ENCODE measurements at regions not wholly inside any gene's neighbourhood (a gene's known extent, or its start where the extent isn't known, plus 50 kb on each side); places are given as distances from the start of the nearest gene placed in this dataset.

DNA sequence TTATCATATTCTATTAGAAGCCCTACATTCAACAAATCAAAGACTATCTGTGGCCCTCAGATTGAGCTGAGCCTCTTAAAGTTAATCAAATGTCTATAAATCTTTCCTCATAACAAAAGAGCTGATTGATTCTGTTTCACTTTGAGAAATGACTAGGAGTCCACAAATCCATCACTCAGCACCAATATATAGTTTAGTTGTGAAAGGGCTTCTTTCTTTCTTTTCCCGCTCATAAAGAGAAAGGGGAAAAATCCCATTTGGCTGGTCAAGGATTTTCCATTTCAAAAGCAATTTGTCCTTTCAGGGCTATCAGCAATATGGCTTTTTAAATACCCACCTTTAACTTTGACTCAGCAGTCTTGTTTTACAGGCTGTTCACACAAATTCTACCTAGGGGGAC lies 408.5 kb upstream of the PCDH20 start:
- TF ChIP-seq ZNF317 (CRISPR knock-in tag; IDR thresholded peaks at IDR 0.05; ENCODE audit: borderline replicate concordance, low read depth) (no peak), ZNF396 (CRISPR knock-in tag; IDR thresholded peaks at IDR 0.05; ENCODE audit: borderline replicate concordance) (no peak), USF1 (CRISPR knock-in tag; IDR thresholded peaks at IDR 0.05) (no peak), ESRRA (CRISPR knock-in tag; IDR thresholded peaks at IDR 0.05; ENCODE audit: borderline replicate concordance) (no peak), ATF2 (CRISPR knock-in tag; IDR thresholded peaks at IDR 0.05; ENCODE audit: borderline replicate concordance, low read depth) (no peak), ZNF512 (CRISPR knock-in tag; IDR thresholded peaks at IDR 0.05; ENCODE audit: borderline replicate concordance) (no peak), ZNF232 (CRISPR knock-in tag; IDR thresholded peaks at IDR 0.05) (no peak), ETV6 (CRISPR knock-in tag; IDR thresholded peaks at IDR 0.05) (no peak), CREM (CRISPR knock-in tag; IDR thresholded peaks at IDR 0.05) (no peak)
- TF ChIP-seq, protein P1, sequence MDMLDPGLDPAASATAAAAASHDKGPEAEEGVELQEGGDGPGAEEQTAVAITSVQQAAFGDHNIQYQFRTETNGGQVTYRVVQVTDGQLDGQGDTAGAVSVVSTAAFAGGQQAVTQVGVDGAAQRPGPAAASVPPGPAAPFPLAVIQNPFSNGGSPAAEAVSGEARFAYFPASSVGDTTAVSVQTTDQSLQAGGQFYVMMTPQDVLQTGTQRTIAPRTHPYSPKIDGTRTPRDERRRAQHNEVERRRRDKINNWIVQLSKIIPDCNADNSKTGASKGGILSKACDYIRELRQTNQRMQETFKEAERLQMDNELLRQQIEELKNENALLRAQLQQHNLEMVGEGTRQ (CRISPR knock-in tag; IDR thresholded peaks at IDR 0.05): no peak
- TF ChIP-seq, protein P2, sequence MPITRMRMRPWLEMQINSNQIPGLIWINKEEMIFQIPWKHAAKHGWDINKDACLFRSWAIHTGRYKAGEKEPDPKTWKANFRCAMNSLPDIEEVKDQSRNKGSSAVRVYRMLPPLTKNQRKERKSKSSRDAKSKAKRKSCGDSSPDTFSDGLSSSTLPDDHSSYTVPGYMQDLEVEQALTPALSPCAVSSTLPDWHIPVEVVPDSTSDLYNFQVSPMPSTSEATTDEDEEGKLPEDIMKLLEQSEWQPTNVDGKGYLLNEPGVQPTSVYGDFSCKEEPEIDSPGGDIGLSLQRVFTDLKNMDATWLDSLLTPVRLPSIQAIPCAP (CRISPR knock-in tag; IDR thresholded peaks at IDR 0.05): no peak
- TF ChIP-seq, protein P3, sequence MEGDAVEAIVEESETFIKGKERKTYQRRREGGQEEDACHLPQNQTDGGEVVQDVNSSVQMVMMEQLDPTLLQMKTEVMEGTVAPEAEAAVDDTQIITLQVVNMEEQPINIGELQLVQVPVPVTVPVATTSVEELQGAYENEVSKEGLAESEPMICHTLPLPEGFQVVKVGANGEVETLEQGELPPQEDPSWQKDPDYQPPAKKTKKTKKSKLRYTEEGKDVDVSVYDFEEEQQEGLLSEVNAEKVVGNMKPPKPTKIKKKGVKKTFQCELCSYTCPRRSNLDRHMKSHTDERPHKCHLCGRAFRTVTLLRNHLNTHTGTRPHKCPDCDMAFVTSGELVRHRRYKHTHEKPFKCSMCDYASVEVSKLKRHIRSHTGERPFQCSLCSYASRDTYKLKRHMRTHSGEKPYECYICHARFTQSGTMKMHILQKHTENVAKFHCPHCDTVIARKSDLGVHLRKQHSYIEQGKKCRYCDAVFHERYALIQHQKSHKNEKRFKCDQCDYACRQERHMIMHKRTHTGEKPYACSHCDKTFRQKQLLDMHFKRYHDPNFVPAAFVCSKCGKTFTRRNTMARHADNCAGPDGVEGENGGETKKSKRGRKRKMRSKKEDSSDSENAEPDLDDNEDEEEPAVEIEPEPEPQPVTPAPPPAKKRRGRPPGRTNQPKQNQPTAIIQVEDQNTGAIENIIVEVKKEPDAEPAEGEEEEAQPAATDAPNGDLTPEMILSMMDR (IDR thresholded peaks at IDR 0.05): no peak
- TF ChIP-seq, protein P4, sequence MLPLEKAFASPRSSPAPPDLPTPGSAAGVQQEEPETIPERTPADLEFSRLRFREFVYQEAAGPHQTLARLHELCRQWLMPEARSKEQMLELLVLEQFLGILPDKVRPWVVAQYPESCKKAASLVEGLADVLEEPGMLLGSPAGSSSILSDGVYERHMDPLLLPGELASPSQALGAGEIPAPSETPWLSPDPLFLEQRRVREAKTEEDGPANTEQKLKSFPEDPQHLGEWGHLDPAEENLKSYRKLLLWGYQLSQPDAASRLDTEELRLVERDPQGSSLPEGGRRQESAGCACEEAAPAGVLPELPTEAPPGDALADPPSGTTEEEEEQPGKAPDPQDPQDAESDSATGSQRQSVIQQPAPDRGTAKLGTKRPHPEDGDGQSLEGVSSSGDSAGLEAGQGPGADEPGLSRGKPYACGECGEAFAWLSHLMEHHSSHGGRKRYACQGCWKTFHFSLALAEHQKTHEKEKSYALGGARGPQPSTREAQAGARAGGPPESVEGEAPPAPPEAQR (CRISPR knock-in tag; IDR thresholded peaks at IDR 0.05): no peak
